HG02763 (cell line): ENCODE measurements at regions not wholly inside any gene's neighbourhood (a gene's known extent, or its start where the extent isn't known, plus 50 kb on each side); places are given as distances from the start of the nearest gene placed in this dataset.
"Not testable (repeated sequence)": the region's sequence is repeated elsewhere in the genome, so short reads cannot be mapped to it uniquely, and the experiment has no call there.

Experiments
- ATAC-seq: cut with Tn5 transposase; IDR thresholded peaks from one replicate; pipeline ENCODE4 v1.9.1; 2021; ENCODE audit warnings: mild to moderate bottlenecking, moderate library complexity; ENCODE audit not compliant: unreplicated experiment

DNA sequence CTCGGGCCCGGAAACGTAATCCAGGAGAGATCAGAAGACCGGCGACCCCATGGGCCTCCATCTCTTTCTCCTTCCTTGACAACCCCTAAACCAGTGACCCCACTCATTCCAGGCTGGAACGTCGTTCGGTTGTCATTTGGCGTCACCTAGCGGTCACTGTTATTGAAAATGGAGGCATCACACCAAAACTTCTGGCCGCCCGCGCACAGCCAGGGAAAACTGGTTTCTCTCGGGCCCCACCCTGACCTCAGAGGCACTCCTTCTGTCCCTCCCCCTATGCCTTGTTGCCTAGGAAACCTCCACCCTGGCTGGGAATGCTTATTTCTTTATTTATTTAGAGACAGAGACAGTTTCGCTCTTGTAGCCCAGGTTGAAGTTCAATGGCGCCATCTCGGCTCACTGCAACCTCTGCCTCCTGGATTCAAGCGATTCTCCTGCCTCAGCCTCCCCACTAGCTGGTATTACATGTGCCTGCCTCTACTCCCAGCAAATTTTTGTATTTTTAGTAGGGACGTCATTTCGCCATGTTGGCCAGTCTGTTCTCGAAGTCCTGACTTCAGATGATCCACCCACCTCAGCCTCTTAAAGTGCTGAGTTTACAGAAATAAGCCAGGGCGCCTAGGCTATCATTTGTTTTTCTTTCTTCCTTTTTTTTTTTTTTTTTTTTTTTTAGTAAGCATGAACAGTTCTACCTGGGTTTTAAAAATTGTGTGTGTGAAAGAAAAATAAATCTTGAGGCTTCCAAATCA lies 2144.1 kb upstream of the TPTE start:
- ATAC-seq, result peak; percentile 62

DNA sequence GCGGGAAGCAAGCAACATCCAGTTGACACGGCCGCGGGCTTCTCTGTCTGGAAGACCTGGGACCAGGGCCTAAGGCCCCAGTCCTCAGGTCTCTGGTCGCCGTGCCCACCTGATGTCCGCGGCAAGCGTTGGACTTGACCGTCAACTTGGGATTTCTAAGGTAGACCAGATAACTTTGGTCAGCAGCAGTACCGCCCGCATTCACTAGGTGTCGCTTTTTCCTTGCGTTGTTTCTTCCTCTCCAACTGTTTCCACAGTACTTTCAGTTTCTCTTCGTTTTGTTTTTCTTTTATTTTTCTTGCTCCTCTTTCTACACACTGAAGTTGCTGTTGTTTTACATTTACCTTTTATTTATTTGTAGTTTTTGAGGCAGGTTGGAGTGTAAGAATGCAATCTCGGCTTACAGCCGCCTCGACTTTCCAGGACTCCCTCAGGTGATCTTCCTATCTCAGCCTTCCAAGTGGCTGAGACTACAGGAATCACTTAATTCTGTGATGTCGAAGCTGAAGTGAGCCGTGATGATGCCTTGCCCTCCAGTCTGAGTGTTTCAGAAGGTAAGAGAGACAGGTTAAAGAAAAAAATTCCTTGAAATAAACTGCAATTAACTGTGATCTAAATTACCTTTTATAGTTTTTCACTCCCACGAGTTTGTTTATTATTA lies 2140.8 kb upstream of the TPTE start:
- ATAC-seq, result not testable (repeated sequence)

DNA sequence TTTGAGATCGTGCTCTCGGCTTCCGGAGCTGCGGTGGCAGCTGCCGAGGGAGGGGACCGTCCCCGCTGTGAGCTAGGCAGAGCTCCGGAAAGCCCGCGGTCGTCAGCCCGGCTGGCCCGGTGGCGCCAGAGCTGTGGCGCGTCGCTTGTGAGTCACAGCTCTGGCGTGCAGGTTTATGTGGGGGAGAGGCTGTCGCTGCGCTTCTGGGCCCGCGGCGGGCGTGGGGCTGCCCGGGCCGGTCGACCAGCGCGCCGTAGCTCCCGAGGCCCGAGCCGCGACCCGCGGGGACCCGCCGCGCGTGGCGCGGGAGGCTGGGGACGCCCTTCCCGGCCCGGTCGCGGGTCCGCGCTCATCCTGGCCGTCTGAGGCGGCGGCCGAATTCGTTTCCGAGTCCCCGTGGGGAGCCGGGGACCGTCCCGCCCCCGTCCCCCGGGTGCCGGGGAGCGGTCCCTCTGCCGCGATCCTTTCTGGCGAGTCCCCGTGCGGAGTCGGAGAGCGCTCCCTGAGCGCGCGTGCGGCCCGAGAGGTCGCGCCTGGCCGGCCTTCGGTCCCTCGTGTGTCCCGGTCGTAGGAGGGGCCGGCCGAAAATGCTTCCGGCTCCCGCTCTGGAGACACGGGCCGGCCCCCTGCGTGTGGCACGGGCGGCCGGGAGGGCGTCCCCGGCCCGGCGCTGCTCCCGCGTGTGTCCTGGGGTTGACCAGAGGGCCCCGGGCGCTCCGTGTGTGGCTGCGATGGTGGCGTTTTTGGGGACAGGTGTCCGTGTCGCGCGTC lies 2133.0 kb upstream of the TPTE start:
- not testable (repeated sequence) for ATAC-seq

DNA sequence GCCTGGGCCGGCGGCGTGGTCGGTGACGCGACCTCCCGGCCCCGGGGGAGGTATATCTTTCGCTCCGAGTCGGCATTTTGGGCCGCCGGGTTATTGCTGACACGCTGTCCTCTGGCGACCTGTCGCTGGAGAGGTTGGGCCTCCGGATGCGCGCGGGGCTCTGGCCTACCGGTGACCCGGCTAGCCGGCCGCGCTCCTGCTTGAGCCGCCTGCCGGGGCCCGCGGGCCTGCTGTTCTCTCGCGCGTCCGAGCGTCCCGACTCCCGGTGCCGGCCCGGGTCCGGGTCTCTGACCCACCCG lies 2132.5 kb upstream of the TPTE start:
- ATAC-seq, result not testable (repeated sequence)

DNA sequence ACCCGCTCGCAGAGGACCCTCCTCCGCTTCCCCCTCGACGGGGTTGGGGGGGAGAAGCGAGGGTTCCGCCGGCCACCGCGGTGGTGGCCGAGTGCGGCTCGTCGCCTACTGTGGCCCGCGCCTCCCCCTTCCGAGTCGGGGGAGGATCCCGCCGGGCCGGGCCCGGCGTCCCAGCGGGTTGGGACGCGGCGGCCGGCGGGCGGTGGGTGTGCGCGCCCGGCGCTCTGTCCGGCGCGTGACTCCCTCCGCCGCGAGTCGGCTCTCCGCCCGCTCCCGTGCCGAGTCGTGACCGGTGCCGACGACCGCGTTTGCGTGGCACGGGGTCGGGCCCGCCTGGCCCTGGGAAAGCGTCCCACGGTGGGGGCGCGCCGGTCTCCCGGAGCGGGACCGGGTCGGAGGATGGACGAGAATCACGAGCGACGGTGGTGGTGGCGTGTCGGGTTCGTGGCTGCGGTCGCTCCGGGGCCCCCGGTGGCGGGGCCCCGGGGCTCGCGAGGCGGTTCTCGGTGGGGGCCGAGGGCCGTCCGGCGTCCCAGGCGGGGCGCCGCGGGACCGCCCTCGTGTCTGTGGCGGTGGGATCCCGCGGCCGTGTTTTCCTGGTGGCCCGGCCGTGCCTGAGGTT lies 2130.7 kb upstream of the TPTE start:
- not testable (repeated sequence) for ATAC-seq

DNA sequence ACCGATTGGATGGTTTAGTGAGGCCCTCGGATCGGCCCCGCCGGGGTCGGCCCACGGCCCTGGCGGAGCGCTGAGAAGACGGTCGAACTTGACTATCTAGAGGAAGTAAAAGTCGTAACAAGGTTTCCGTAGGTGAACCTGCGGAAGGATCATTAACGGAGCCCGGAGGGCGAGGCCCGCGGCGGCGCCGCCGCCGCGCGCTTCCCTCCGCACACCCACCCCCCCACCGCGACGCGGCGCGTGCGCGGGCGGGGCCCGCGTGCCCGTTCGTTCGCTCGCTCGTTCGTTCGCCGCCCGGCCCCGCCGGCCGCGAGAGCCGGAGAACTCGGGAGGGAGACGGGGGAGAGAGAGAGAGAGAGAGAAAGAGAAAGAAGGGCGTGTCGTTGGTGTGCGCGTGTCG lies 2127.0 kb upstream of the TPTE start:
- not testable (repeated sequence) for ATAC-seq

DNA sequence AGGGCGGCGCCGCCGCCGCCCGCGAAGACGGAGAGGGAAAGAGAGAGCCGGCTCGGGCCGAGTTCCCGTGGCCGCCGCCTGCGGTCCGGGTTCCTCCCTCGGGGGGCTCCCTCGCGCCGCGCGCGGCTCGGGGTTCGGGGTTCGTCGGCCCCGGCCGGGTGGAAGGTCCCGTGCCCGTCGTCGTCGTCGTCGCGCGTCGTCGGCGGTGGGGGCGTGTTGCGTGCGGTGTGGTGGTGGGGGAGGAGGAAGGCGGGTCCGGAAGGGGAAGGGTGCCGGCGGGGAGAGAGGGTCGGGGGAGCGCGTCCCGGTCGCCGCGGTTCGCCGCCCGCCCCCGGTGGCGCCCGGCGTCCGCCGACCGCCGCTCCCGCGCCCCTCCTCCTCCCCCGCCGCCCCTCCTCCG lies 2125.4 kb upstream of the TPTE start:
- ATAC-seq, result not testable (repeated sequence)

DNA sequence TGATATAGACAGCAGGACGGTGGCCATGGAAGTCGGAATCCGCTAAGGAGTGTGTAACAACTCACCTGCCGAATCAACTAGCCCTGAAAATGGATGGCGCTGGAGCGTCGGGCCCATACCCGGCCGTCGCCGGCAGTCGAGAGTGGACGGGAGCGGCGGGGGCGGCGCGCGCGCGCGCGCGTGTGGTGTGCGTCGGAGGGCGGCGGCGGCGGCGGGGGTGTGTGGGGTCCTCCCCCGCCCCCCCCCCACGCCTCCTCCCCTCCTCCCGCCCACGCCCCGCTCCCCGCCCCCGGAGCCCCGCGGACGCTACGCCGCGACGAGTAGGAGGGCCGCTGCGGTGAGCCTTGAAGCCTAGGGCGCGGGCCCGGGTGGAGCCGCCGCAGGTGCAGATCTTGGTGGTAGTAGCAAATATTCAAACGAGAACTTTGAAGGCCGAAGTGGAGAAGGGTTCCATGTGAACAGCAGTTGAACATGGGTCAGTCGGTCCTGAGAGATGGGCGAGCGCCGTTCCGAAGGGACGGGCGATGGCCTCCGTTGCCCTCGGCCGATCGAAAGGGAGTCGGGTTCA lies 2122.4 kb upstream of the TPTE start:
- ATAC-seq, result not testable (repeated sequence)

DNA sequence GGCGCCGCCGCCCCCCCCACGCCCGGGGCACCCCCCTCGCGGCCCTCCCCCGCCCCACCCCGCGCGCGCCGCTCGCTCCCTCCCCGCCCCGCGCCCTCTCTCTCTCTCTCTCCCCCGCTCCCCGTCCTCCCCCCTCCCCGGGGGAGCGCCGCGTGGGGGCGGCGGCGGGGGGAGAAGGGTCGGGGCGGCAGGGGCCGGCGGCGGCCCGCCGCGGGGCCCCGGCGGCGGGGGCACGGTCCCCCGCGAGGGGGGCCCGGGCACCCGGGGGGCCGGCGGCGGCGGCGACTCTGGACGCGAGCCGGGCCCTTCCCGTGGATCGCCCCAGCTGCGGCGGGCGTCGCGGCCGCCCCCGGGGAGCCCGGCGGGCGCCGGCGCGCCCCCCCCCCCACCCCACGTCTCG lies 2121.5 kb upstream of the TPTE start:
- peak; percentile 65 for ATAC-seq

DNA sequence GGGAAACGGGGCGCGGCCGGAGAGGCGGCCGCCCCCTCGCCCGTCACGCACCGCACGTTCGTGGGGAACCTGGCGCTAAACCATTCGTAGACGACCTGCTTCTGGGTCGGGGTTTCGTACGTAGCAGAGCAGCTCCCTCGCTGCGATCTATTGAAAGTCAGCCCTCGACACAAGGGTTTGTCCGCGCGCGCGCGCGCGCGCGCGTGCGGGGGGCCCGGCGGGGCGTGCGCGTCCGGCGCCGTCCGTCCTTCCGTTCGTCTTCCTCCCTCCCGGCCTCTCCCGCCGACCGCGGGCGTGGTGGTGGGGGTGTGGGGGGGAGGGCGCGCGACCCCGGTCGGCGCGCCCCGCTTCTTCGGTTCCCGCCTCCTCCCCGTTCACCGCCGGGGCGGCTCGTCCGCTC lies 2119.6 kb upstream of the TPTE start:
- not testable (repeated sequence) for ATAC-seq

DNA sequence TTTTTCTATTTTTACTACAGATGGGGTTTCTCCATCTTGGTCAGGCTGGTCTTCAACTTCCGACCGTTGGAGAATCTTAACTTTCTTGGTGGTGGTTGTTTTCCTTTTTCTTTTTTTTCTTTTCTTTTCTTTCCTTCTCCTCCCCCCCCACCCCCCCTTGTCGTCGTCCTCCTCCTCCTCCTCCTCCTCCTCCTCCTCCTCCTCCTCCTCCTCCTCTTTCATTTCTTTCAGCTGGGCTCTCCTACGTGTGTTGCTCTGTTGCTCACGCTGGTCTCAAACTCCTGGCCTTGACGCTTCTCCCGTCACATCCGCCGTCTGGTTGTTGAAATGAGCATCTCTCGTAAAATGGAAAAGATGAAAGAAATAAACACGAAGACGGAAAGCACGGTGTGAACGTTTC lies 2115.1 kb upstream of the TPTE start:
- not testable (repeated sequence) for ATAC-seq

DNA sequence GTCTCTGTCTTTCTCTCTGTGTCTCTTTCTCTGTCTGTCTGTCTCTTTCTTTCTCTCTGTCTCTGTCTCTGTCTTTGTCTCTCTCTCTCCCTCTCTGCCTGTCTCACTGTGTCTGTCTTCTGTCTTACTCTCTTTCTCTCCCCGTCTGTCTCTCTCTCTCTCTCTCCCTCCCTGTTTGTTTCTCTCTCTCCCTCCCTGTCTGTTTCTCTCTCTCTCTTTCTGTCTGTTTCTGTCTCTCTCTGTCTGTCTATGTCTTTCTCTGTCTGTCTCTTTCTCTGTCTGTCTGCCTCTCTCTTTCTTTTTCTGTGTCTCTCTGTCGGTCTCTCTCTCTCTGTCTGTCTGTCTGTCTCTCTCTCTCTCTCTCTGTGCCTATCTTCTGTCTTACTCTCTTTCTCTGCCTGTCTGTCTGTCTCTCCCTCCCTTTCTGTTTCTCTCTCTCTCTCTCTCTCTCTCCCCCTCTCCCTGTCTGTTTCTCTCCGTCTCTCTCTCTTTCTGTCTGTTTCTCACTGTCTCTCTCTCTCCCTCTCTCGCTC lies 2110.2 kb upstream of the TPTE start:
- not testable (repeated sequence) for ATAC-seq

DNA sequence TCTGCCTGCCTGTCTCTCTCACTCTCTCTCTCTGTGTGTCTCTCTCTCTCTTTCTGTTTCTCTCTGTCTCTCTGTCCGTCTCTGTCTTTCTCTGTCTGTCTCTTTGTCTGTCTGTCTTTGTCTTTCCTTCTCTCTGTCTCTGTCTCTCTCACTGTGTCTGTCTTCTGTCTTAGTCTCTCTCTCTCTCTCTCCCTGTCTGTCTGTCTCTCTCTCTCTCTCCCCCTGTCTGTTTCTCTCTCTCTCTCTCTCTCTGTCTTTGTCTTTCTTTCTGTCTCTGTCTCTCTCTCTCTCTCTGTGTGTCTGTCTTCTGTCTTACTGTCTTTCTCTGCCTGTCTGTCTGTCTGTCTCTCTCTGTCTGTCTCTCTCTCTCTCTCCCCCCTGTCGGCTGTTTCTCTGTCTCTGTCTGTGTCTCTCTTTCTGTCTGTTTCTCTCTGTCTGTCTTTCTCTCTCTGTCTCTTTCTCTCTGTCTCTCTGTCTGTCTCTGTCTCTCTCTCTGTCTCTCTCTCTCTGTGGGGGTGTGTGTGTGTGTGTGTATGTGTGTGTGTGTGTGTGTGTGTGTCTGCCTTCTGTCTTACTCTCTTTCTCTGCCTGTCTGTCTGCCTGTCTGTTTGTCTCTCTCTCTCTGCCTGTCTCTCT lies 2101.3 kb upstream of the TPTE start:
- peak; percentile 78 for ATAC-seq

DNA sequence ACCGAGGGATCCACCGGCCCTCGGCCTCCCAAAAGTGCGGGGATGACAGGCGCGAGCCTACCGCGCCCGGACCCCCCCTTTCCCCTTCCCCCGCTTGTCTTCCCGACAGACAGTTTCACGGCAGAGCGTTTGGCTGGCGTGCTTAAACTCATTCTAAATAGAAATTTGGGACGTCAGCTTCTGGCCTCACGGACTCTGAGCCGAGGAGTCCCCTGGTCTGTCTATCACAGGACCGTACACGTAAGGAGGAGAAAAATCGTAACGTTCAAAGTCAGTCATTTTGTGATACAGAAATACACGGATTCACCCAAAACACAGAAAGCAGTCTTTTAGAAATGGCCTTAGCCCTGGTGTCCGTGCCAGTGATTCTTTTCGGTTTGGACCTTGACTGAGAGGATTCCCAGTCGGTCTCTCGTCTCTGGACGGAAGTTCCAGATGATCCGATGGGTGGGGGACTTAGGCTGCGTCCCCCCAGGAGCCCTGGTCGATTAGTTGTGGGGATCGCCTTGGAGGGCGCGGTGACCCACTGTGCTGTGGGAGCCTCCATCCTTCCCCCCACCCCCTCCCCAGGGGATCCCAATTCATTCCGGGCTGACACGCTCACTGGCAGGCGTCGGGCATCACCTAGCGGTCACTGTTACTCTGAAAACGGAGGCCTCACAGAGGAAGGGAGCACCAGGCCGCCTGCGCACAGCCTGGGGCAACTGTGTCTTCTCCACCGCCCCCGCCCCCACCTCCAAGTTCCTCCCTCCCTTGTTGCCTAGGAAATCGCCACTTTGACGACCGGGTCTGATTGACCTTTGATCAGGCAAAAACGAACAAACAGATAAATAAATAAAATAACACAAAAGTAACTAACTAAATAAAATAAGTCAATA lies 2093.4 kb upstream of the TPTE start:
- peak; percentile 44 for ATAC-seq

DNA sequence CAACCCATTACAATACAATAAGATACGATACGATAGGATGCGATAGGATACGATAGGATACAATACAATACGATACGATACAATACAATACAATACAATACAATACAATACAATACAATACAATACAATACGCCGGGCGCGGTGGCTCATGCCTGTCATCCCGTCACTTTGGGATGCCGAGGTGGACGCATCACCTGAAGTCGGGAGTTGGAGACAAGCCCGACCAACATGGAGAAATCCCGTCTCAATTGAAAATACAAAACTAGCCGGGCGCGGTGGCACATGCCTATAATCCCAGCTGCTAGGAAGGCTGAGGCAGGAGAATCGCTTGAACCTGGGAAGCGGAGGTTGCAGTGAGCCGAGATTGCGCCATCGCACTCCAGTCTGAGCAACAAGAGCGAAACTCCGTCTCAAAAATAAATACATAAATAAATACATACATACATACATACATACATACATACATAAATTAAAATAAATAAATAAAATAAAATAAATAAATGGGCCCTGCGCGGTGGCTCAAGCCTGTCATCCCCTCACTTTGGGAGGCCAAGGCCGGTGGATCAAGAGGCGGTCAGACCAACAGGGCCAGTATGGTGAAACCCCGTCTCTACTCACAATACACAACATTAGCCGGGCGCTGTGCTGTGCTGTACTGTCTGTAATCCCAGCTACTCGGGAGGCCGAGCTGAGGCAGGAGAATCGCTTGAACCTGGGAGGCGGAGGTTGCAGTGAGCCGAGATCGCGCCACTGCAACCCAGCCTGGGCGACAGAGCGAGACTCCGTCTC lies 2092.5 kb upstream of the TPTE start:
- ATAC-seq, result peak; percentile 66

DNA sequence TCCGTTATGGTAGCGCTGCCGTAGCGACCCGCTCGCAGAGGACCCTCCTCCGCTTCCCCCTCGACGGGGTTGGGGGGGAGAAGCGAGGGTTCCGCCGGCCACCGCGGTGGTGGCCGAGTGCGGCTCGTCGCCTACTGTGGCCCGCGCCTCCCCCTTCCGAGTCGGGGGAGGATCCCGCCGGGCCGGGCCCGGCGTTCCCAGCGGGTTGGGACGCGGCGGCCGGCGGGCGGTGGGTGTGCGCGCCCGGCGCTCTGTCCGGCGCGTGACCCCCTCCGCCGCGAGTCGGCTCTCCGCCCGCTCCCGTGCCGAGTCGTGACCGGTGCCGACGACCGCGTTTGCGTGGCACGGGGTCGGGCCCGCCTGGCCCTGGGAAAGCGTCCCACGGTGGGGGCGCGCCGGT lies 2086.7 kb upstream of the TPTE start:
- ATAC-seq, result not testable (repeated sequence)

DNA sequence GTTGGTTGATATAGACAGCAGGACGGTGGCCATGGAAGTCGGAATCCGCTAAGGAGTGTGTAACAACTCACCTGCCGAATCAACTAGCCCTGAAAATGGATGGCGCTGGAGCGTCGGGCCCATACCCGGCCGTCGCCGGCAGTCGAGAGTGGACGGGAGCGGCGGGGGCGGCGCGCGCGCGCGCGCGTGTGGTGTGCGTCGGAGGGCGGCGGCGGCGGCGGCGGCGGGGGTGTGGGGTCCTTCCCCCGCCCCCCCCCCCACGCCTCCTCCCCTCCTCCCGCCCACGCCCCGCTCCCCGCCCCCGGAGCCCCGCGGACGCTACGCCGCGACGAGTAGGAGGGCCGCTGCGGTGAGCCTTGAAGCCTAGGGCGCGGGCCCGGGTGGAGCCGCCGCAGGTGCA lies 2078.3 kb upstream of the TPTE start:
- ATAC-seq, result not testable (repeated sequence)

DNA sequence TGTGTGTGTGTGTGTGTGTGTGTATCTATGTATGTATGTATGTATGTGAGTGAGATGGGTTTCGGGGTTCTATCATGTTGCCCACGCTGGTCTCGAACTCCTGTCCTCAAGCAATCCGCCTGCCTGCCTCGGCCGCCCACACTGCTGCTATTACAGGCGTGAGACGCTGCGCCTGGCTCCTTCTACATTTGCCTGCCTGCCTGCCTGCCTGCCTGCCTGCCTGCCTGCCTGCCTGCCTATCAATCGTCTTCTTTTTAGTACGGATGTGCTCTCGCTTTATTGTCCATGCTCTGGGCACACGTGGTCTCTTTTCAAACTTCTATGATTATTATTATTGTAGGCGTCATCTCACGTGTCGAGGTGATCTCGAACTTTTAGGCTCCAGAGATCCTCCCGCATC lies 2071.6 kb upstream of the TPTE start:
- not testable (repeated sequence) for ATAC-seq
